Ovary (tissue), 7 donors: ENCODE measurements at regions not wholly inside any gene's neighbourhood (a gene's known extent, or its start where the extent isn't known, plus 50 kb on each side); places are given as distances from the start of the nearest gene placed in this dataset.

Experiments
- DNase-seq, 5 donors: peaks; one replicate each; pipeline ENCODE4 v3.0.0-alpha.2; 2019 to 2020
- H3K27ac ChIP-seq, 2 donors: fragments of 200-600 bp; one replicate each; pipeline versions ENCODE4 v1.5.1 to v1.8.0; 2019 to 2022
- H3K27me3 ChIP-seq: fragments of 200-600 bp; one replicate; pipeline ENCODE4 v1.8.0; 2022
- H3K36me3 ChIP-seq: fragments of 200-600 bp; sonication (generic); one replicate; pipeline ENCODE4 v1.5.1; 2019
- H3K4me1 ChIP-seq: one replicate; pipeline ENCODE4 v1.8.1; 2013; ENCODE audit warnings: mild to moderate bottlenecking, moderate library complexity; ENCODE audit not compliant: insufficient read depth
- H3K4me3 ChIP-seq: fragments of 200-600 bp; sonication (generic); one replicate; pipeline ENCODE4 v1.5.1; 2017
- H3K9me3 ChIP-seq, 2 donors: fragments of 200-600 bp in 1 of 2; sonication (generic) in 1 of 2; one replicate each; pipeline versions ENCODE4 v1.5.1 to v1.8.1; 2013 to 2019; ENCODE audit warnings: mild to moderate bottlenecking in 1 of 2, moderate library complexity in 1 of 2
- CTCF ChIP-seq, 3 donors: fragments of 450-650 bp in 2 of 3; fragments of 200-600 bp in 1 of 3; IDR thresholded peaks; one replicate each; pipeline versions ENCODE4 v1.5.1 to v1.8.0; 2016 to 2022; ENCODE audit warnings: antibody characterized with exemption in 3 of 3, mild to moderate bottlenecking in 1 of 3
- EP300 ChIP-seq: sonication (generic); formaldehyde crosslinking; IDR thresholded peaks from one replicate; pipeline ENCODE4 v1.6.1; 2017; ENCODE audit warnings: antibody characterized with exemption
- POLR2A ChIP-seq: fragments of 450-650 bp; IDR thresholded peaks from one replicate; pipeline ENCODE4 v1.6.1; 2017; ENCODE audit warnings: antibody characterized with exemption, mild to moderate bottlenecking, moderate library complexity
- WGBS, 3 donors: extraction: QIAGEN DNeasy Blood & Tissue Kit in 1 of 3; methylation state at CpG; one replicate each; pipeline versions ENCODE4 v1.1.5 to v1.1.7; 2013 to 2017; 5-methylcytosine and 5-hydroxymethylcytosine counted together
- intact Hi-C, 4 donors: fragments of 100-400 bp; cut with DNase I; formaldehyde crosslinking; loops; one replicate each; pipeline versions ENCODE4 v1.11.0 to v1.15.1; 2022 to 2023
- donor health status: DM: no; HTN: no; CAD: no; lungs with moderate emphysema.
- donor health status: DM: no; HTN: no; CAD: no.
- donor health status: Bipolar disorder and iron deficiency.
- donor health status: DM: no; HTN: no; CAD: no.
- donor health status: DM: yes; HTN: yes; CAD: no.

GRCh38 chr3:197372047-197372661 is 73.7 kb upstream of the DLG1 start:
- Histone ChIP-seq H3K9me3 (no peaks in the 10 kb centered on the region), H3K27me3 (no peaks in the 10 kb centered on the region), H3K4me3 (no peak overlapping the region), H3K4me1 (no peaks in the 10 kb centered on the region), H3K36me3 (no peaks in the 10 kb centered on the region), H3K27ac (no peak overlapping the region)
- peak in 1 of 5 donors; percentile 5 for DNase-seq
- WGBS, 3 donors, result 20 to 24% (median 23%) methylated on average over 7 of the region's 7 CpGs
- TF ChIP-seq POLR2A (no peak), EP300 (no peak), CTCF (IDR thresholded peaks at IDR 0.05) (no peak)
- intact Hi-C loops, result no loop called here

- Histone ChIP-seq H3K36me3 (no peaks in the 10 kb centered on the region), H3K27ac (no peak overlapping the region), H3K4me3 (no peak overlapping the region), H3K27me3 (no peaks in the 10 kb centered on the region), H3K4me1 (no peaks in the 10 kb centered on the region), H3K9me3 (no peaks in the 10 kb centered on the region)
- DNase-seq, result no peak
- intact Hi-C loops, result no loop called here
- no peak for TF ChIP-seq POLR2A
- TF ChIP-seq CTCF (IDR thresholded peaks at IDR 0.05), result no peak
- TF ChIP-seq EP300, result no peak
- WGBS, 3 donors, result 41 to 50% (median 42%) methylated on average over 1 of the region's 1 CpG
Observed at GRCh38 chr3:197371591-197372046, 73.2 kb upstream of the DLG1 start.

- no peaks in the 10 kb centered on the region for H3K9me3 ChIP-seq
- DNase-seq, result no peak
- intact Hi-C loops, result no loop called here
- H3K27me3 ChIP-seq, result no peaks in the 10 kb centered on the region
- no peaks in the 10 kb centered on the region for H3K4me1 ChIP-seq
- H3K4me3 ChIP-seq, result no peak overlapping the region
- H3K36me3 ChIP-seq, result no peaks in the 10 kb centered on the region
- 89 to 95% (median 94%) methylated on average over 2 of the region's 2 CpGs for WGBS, 3 donors
- no peak overlapping the region for H3K27ac ChIP-seq
- no peak for TF ChIP-seq CTCF (IDR thresholded peaks at IDR 0.05)
- no peak for TF ChIP-seq EP300
- no peak for TF ChIP-seq POLR2A
Observed at GRCh38 chr3:197369545-197369944, 71.1 kb upstream of the DLG1 start.

GRCh38 chr3:197368821-197369220 is 70.4 kb upstream of the DLG1 start:
- H3K4me1 ChIP-seq, result no peaks in the 10 kb centered on the region
- no peak overlapping the region for H3K4me3 ChIP-seq
- TF ChIP-seq POLR2A, result no peak
- intact Hi-C loops, result no loop called here
- 81 to 85% (median 84%) methylated on average over 4 of the region's 4 CpGs for WGBS, 3 donors
- H3K9me3 ChIP-seq, result no peaks in the 10 kb centered on the region
- no peaks in the 10 kb centered on the region for H3K27me3 ChIP-seq
- H3K36me3 ChIP-seq, result no peaks in the 10 kb centered on the region
- no peak for DNase-seq
- no peak overlapping the region for H3K27ac ChIP-seq

GRCh38 chr3:197368330-197368729 is 69.9 kb upstream of the DLG1 start:
- DNase-seq, result no peak
- no peak overlapping the region for H3K27ac ChIP-seq
- no peaks in the 10 kb centered on the region for H3K36me3 ChIP-seq
- no peaks in the 10 kb centered on the region for H3K9me3 ChIP-seq
- TF ChIP-seq CTCF (IDR thresholded peaks at IDR 0.05), result no peak
- no peak for TF ChIP-seq POLR2A
- no peak for TF ChIP-seq EP300
- intact Hi-C loops, result no loop called here
- no peaks in the 10 kb centered on the region for H3K4me1 ChIP-seq
- no peak overlapping the region for H3K4me3 ChIP-seq
- no peaks in the 10 kb centered on the region for H3K27me3 ChIP-seq
- WGBS, 3 donors, result 72 to 78% (median 72%) methylated on average over 4 of the region's 4 CpGs
